Activated naive CD8-positive, alpha-beta T cell (primary cell): ENCODE measurements at regions not wholly inside any gene's neighbourhood (a gene's known extent, or its start where the extent isn't known, plus 50 kb on each side); places are given as distances from the start of the nearest gene placed in this dataset.
A peak's percentile ranks its signal among the peaks of the same experiment; 100 is the strongest.

Source experiments
- H3K27ac Mint-ChIP-seq: one replicate; pipeline ENCODE4 v1.8.0; 2021; ENCODE audit warnings: mixed read lengths
- H3K27me3 Mint-ChIP-seq: one replicate; pipeline ENCODE4 v1.8.0; 2021; ENCODE audit warnings: mixed read lengths
- H3K36me3 Mint-ChIP-seq: one replicate; pipeline ENCODE4 v1.8.0; 2021; ENCODE audit warnings: mixed read lengths
- H3K4me1 Mint-ChIP-seq: one replicate; pipeline ENCODE4 v1.8.0; 2021; ENCODE audit warnings: low read depth, mixed read lengths
- H3K4me3 Mint-ChIP-seq: one replicate; pipeline ENCODE4 v1.8.0; 2021; ENCODE audit warnings: mild to moderate bottlenecking, mixed read lengths
- H3K9me3 Mint-ChIP-seq: one replicate; pipeline ENCODE4 v1.8.0; 2021; ENCODE audit warnings: low read depth, mixed read lengths

DNA sequence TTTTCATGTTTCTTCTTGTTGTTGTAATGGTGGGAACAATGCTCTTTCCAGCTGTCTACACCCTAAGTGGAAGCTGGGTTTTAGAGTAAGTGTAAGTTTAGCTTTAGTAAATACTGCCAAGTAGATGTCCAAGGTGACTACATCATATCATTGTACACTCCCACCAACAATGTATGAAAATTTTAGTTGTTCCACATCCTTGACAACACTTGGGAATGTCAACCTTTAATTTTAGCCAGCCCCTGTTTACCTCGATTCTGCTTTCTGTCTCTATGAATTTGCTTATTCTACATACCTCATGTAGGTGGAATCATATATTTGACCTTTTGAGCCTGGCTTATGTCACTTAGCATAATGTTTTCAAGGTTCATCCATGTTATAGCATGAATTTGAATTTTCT, 93.0 kb downstream of the MTPAP start:
- Mint-ChIP-seq H3K9me3 (peaks cover 20% of the 10 kb centered on the region), H3K4me1 (no peaks in the 10 kb centered on the region), H3K4me3 (no peak overlapping the region), H3K27me3 (peaks cover 29% of the 10 kb centered on the region), H3K36me3 (peaks cover 16% of the 10 kb centered on the region), H3K27ac (no peak overlapping the region)

- no peak overlapping the region for H3K4me3 Mint-ChIP-seq
- peaks cover 25% of the 10 kb centered on the region for H3K27me3 Mint-ChIP-seq
- no peaks in the 10 kb centered on the region for H3K4me1 Mint-ChIP-seq
- H3K27ac Mint-ChIP-seq, result no peak overlapping the region
- peaks cover 16% of the 10 kb centered on the region for H3K36me3 Mint-ChIP-seq
- H3K9me3 Mint-ChIP-seq, result peaks cover 20% of the 10 kb centered on the region
Observed at GRCh38 chr10:30254926-30255325, 94.2 kb downstream of the MTPAP start.

- no peak overlapping the region for H3K27ac Mint-ChIP-seq
- no peak overlapping the region for H3K4me3 Mint-ChIP-seq
- peaks cover 9% of the 10 kb centered on the region for H3K4me1 Mint-ChIP-seq
- peaks cover 2% of the 10 kb centered on the region for H3K27me3 Mint-ChIP-seq
- peaks cover 7% of the 10 kb centered on the region for H3K36me3 Mint-ChIP-seq
- peaks cover 9% of the 10 kb centered on the region for H3K9me3 Mint-ChIP-seq
Observed at GRCh38 chr10:30248728-30249127, 100.3 kb downstream of the MTPAP start.

DNA sequence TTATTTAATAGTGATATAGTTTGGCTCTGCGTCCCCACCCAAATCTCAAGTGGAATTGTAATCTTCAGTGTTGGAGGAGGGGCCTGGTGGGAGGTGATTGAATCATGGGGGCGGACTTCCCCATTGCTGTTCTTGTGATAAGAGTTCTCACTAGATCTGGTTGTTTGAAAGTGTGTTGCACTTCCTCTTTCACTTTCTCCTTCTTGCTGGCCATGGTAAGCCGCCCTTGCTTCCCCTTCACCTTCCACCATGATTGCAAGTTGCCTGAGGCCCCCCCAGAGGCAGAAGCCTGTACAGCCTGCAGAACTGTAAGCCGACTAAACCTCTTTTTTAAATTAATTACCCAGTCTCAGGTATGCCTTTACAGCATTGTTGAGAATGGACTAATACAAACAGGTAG, 101.4 kb downstream of the MTPAP start:
- H3K9me3 Mint-ChIP-seq, result peaks cover 5% of the 10 kb centered on the region
- H3K36me3 Mint-ChIP-seq, result peaks cover 2% of the 10 kb centered on the region
- H3K4me1 Mint-ChIP-seq, result peaks cover 9% of the 10 kb centered on the region
- H3K4me3 Mint-ChIP-seq, result peak overlapping the region; percentile 4
- no peak overlapping the region for H3K27ac Mint-ChIP-seq
- H3K27me3 Mint-ChIP-seq, result no peaks in the 10 kb centered on the region

DNA sequence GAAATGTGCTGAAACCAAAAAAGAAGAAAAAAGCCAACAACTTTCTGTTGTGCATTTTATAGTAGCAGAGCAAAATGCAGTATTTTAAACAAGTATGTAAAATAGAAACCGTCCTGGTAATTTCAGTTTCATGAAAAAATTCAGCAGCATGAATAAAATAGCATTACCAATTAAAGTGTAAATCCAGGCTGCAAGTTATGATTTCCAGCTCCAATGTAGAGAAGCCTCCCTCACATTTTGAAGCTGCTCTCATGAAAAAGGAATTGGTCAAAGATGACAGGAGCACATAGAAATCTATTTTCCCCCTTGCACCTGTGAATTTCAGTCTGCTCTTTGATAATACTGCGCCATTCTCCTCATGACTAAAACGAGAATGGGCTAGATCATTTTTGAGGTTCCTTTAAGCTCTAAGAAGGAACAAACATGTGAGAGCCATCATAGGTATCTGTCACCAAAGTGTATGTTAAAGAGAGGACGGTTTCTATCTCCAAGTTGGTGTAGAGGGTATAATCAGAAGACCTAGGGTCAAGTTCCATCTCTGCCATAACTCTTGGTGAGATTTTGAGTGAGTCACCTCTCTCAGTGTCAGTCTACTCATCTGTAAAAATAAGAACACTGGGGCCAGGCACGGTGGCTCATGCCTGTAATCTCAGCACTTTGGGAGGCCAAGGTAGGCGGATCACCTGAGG, 107.5 kb downstream of the MTPAP start:
- no peak overlapping the region for H3K4me3 Mint-ChIP-seq
- H3K36me3 Mint-ChIP-seq, result no peaks in the 10 kb centered on the region
- H3K9me3 Mint-ChIP-seq, result no peaks in the 10 kb centered on the region

DNA sequence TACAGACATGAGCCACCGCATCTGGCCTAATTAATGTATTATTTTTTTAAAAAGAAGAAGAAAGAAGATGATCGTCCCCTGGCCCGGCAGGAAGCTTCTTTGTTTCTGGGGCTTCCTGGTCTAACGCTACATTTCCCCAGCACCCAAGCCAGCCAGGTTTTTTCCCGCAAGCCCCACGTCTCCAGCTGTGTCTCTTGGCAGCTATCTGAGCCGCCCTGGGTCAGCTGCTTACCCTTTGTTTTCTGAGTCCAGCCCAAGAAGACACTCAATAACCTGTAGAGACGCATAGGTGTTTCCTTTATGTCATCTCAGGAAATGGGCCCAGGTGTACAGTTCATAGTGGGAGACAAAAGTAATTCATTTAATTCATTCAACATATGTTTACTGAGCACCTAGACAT, 110.2 kb downstream of the MTPAP start:
- H3K27me3 Mint-ChIP-seq, result peaks cover 8% of the 10 kb centered on the region
- H3K4me1 Mint-ChIP-seq, result no peaks in the 10 kb centered on the region
- no peaks in the 10 kb centered on the region for H3K9me3 Mint-ChIP-seq
- no peak overlapping the region for H3K27ac Mint-ChIP-seq
- no peaks in the 10 kb centered on the region for H3K36me3 Mint-ChIP-seq
- no peak overlapping the region for H3K4me3 Mint-ChIP-seq

More for the DNA sequence above, 107.5 kb downstream of the MTPAP start:
- Mint-ChIP-seq H3K27ac (no peak overlapping the region), H3K27me3 (peaks cover 2% of the 10 kb centered on the region), H3K4me1 (no peaks in the 10 kb centered on the region)

DNA sequence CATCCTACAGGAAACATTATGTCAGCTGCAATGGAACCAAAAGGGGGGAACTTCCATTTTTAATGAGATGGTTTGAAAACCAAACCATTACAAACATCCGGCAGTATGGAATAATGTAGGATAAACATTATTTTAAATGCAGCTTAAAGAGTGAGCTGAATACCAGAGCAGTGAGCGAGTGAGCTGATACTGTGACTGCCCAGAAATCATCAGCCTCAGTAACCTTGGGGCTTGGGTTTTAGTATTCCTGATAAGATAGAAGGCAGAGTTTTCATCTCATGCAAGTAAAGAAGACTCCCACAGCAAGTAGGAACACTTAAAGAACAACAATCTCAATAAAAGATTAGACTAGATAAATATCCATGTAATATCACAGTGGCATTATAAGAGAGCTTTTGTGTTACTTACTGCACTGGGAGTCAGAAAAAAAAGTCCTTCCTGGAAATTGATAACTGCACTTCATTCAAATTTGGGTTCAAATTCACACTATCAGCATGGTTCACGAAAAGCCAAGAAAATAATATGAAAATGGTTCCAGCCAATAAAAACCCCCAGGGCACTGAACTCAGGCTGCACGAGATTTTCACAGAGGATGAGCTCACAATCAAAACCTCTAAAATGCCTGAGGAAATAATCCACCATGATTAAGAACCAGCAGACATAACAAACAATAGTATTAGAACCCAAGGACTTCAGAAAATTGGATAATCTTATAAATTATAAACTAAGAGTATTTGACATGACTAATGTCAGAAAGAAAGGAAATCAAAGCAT, 115.7 kb downstream of the MTPAP start:
- Mint-ChIP-seq H3K27ac (no peak overlapping the region), H3K4me1 (no peaks in the 10 kb centered on the region), H3K36me3 (no peaks in the 10 kb centered on the region), H3K9me3 (no peaks in the 10 kb centered on the region), H3K27me3 (peaks cover 6% of the 10 kb centered on the region), H3K4me3 (no peak overlapping the region)

DNA sequence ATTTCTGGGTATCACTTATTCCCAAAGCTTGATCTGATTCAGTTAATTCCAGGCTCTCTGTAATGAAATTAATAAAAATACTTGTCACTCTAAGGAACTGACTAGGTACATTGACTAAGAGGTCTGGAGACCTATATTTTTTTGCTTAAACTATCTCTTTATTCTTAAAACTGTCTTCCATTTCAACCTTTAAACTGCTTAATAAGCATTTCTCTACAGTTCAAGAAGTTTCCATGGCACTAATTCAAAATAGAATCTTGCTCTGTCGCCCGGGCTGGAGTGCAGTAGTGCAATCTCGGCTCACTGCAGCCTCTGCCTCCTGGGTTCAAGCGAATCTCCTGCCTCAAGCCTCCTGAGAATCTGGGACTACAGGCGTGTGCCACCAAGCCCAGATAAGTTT, 117.4 kb downstream of the MTPAP start:
- Mint-ChIP-seq H3K9me3 (no peaks in the 10 kb centered on the region), H3K27me3 (peaks cover 6% of the 10 kb centered on the region), H3K4me3 (no peak overlapping the region), H3K4me1 (no peaks in the 10 kb centered on the region), H3K36me3 (no peaks in the 10 kb centered on the region), H3K27ac (no peak overlapping the region)

- Mint-ChIP-seq H3K27me3 (peaks cover 6% of the 10 kb centered on the region), H3K4me3 (no peak overlapping the region), H3K9me3 (no peaks in the 10 kb centered on the region), H3K27ac (no peak overlapping the region), H3K4me1 (no peaks in the 10 kb centered on the region), H3K36me3 (no peaks in the 10 kb centered on the region)
Observed at GRCh38 chr10:30231071-30231652, 117.9 kb downstream of the MTPAP start.

DNA sequence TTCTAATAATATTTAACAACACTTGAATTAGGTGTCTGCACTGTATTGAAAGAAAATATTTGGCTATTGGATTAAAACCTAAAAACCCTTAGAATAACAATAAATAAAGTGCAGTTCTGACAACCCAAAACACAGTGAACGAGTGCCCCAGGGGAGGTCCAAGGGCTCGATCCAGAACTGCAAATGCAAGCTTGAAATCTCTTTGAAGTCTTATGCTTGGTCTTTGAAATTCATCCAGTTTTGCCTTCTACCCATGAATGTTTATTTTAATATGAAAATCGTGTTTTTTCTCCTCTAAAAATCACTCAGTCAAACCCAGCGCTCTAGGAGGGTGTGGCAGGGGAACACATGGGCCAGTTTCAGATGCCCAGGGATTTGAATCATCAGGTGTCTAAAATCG, 119.5 kb downstream of the MTPAP start:
- Mint-ChIP-seq H3K36me3 (no peaks in the 10 kb centered on the region), H3K4me1 (no peaks in the 10 kb centered on the region), H3K9me3 (no peaks in the 10 kb centered on the region), H3K4me3 (no peak overlapping the region), H3K27ac (no peak overlapping the region), H3K27me3 (peaks cover under 1% of the 10 kb centered on the region)

GRCh38 chr10:30228417-30229036, 120.6 kb downstream of the MTPAP start:
- Mint-ChIP-seq H3K27me3 (no peaks in the 10 kb centered on the region), H3K4me1 (no peaks in the 10 kb centered on the region), H3K9me3 (no peaks in the 10 kb centered on the region), H3K27ac (no peak overlapping the region), H3K4me3 (no peak overlapping the region), H3K36me3 (no peaks in the 10 kb centered on the region)

DNA sequence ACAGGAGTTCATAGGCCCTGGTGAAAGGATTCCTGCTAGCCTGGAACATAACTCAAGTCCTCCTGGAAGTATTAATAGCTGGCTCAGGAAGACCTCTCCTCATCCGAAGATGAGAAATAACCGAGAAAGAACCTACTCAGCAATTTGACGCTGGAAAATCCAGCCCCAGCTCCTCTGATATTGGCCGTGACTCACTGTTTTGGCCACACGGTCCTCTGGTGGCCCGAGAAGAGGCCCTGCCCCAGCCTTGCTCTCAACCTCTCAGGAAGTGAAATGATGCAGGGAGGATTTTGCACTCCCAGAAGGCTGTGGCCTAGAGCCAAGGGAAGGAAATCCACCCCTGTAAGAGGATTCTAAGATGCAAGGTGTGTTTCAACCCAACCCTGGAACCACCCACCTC, 121.6 kb downstream of the MTPAP start:
- H3K27ac Mint-ChIP-seq, result no peak overlapping the region
- H3K4me1 Mint-ChIP-seq, result no peaks in the 10 kb centered on the region
- peaks cover 4% of the 10 kb centered on the region for H3K27me3 Mint-ChIP-seq
- no peak overlapping the region for H3K4me3 Mint-ChIP-seq
- H3K9me3 Mint-ChIP-seq, result no peaks in the 10 kb centered on the region
- no peaks in the 10 kb centered on the region for H3K36me3 Mint-ChIP-seq

DNA sequence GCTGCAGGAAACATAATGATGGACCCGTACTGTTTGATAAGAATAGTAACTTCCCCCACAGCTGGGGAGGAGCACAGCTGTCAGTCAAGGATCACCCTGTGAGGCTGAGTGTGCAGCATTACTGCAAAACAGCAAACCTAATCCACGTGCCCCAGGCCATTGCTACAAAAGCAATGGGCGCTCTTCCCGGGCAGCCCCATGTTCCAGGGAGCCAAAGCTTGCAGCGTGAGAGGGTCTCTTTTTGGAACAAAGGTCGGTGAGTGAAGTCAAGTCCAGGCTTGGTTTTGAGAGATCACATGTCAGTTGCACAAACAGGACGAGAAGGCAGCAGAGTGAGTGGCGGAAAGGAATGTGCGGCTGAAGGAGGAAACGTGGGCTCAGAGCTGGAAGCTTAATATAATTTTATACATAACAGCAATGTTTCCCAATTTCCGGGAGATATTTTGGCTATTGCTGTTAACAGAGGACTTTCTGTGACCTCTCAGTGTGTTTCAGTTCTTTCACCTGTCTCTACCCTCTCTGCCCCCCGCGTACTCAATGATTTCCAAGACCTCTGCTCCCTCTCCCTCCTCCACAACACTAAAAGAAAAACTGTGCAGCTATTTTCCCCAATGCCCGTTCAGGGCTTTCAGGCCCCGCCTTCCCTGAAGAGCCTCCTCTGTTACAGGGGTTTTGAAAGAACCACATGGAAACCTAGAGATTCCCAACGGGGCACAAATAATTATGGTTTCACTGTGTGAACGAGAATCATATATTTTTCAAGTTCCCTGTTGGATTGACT, 128.9 kb downstream of the MTPAP start:
- H3K9me3 Mint-ChIP-seq, result no peaks in the 10 kb centered on the region
- H3K27ac Mint-ChIP-seq, result no peak overlapping the region
- no peaks in the 10 kb centered on the region for H3K36me3 Mint-ChIP-seq
- H3K27me3 Mint-ChIP-seq, result peaks cover 24% of the 10 kb centered on the region
- H3K4me3 Mint-ChIP-seq, result peak overlapping the region; percentile 27
- H3K4me1 Mint-ChIP-seq, result peaks cover 13% of the 10 kb centered on the region

- peaks cover 13% of the 10 kb centered on the region for H3K4me1 Mint-ChIP-seq
- no peak overlapping the region for H3K27ac Mint-ChIP-seq
- peaks cover 19% of the 10 kb centered on the region for H3K27me3 Mint-ChIP-seq
- H3K36me3 Mint-ChIP-seq, result no peaks in the 10 kb centered on the region
- no peak overlapping the region for H3K4me3 Mint-ChIP-seq
- H3K9me3 Mint-ChIP-seq, result no peaks in the 10 kb centered on the region
Observed at GRCh38 chr10:30216821-30217220, 132.3 kb downstream of the MTPAP start.
